HG03159 (cell line): ENCODE measurements at regions not wholly inside any gene's neighbourhood (a gene's known extent, or its start where the extent isn't known, plus 50 kb on each side); places are given as distances from the start of the nearest gene placed in this dataset.
A peak's percentile ranks its signal among the peaks of the same experiment; 100 is the strongest.
"Not testable (repeated sequence)": the region's sequence is repeated elsewhere in the genome, so short reads cannot be mapped to it uniquely, and the experiment has no call there.

Source experiments
- ATAC-seq: cut with Tn5 transposase; IDR thresholded peaks from one replicate; pipeline ENCODE4 v1.9.1; 2021; ENCODE audit warnings: mild to moderate bottlenecking, moderate library complexity; ENCODE audit not compliant: unreplicated experiment

GRCh38 chr11:23632293-23632692 lies 772.0 kb upstream of the CCDC179 start:
- ATAC-seq: no peak

- no peak for ATAC-seq
These were observed 784.2 kb upstream of the CCDC179 start for GRCh38 chr11:23644443-23644842.

- ATAC-seq: not testable (repeated sequence)
These were observed 792.1 kb upstream of the CCDC179 start for GRCh38 chr11:23652336-23652735.

GRCh38 chr11:23653071-23653675 lies 792.9 kb upstream of the CCDC179 start:
- no peak for ATAC-seq

- no peak for ATAC-seq
These were observed 808.0 kb upstream of the CCDC179 start for GRCh38 chr11:23668324-23668723.

GRCh38 chr11:23673366-23673765 lies 813.1 kb upstream of the CCDC179 start:
- no peak for ATAC-seq

GRCh38 chr11:23674866-23675265 lies 814.6 kb upstream of the CCDC179 start:
- no peak for ATAC-seq

GRCh38 chr11:23679041-23679440 lies 817.8 kb upstream of the LUZP2 start:
- ATAC-seq: no peak

GRCh38 chr11:23679981-23680380 lies 816.9 kb upstream of the LUZP2 start:
- no peak for ATAC-seq

GRCh38 chr11:23680488-23681230 lies 816.2 kb upstream of the LUZP2 start:
- ATAC-seq: no peak

GRCh38 chr11:23684701-23685100 lies 812.2 kb upstream of the LUZP2 start:
- no peak for ATAC-seq

GRCh38 chr11:23687991-23688390 lies 808.9 kb upstream of the LUZP2 start:
- ATAC-seq: no peak

GRCh38 chr11:23688411-23688810 lies 808.4 kb upstream of the LUZP2 start:
- ATAC-seq: no peak

- ATAC-seq: no peak
These were observed 808.0 kb upstream of the LUZP2 start for GRCh38 chr11:23688835-23689234.

GRCh38 chr11:23696688-23697415 lies 800.0 kb upstream of the LUZP2 start:
- ATAC-seq: no peak

- ATAC-seq: no peak
These were observed 792.7 kb upstream of the LUZP2 start for GRCh38 chr11:23704183-23704582.

GRCh38 chr11:23711981-23712380 lies 784.9 kb upstream of the LUZP2 start:
- no peak for ATAC-seq

GRCh38 chr11:23719016-23719415 lies 777.8 kb upstream of the LUZP2 start:
- no peak for ATAC-seq

- ATAC-seq: peak; percentile 86
These were observed 773.0 kb upstream of the LUZP2 start for GRCh38 chr11:23723861-23724260.

GRCh38 chr11:23725752-23726151 lies 771.1 kb upstream of the LUZP2 start:
- no peak for ATAC-seq

- no peak for ATAC-seq
These were observed 769.5 kb upstream of the LUZP2 start for GRCh38 chr11:23727387-23727786.

- ATAC-seq: no peak
These were observed 769.1 kb upstream of the LUZP2 start for GRCh38 chr11:23727794-23728193.
